ENCODE measurements at regions not wholly inside any gene's neighbourhood (a gene's known extent, or its start where the extent isn't known, plus 50 kb on each side); places are given as distances from the start of the nearest gene placed in this dataset.

DNA sequence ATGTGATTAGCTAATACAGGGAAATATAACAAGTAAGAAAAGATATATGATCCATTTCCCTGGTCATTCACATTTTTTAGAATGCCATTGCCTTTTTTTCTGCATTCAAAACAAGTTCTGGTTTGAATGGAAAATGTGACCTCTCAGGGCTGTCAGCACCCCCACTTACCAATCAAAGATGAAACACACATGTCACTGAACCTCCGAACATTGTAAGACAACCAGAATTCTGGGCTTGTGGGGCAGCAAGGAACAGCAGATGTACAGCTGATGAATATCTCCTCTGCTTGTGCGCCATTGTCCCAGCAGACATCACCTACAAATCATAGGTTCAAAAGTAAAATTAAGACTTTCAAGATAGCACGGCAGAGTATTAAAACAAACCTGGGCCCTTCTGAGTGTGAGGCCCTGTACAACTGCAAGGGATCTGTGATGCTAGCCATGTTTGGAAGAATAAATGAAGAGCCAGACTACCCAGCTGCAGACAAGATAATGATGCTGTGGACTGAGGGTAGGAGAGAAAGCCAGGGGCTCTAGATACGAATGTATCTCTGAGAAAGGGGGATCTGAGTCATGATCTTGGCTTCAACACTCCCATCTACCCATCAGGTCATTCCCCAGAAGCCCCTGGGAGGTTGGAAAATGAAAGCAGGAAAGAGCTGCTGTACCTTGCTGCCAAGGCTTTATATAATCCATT lies 108.7 kb upstream of the SERTAD2 start:
- no peak for TF ChIP-seq POLR2A (IDR thresholded peaks at IDR 0.05)
- no peak for TF ChIP-seq CTCF (IDR thresholded peaks at IDR 0.05)
- no peak for DNase-seq
- Histone ChIP-seq H3K27ac (no peak overlapping the region), H3K27me3 (no peaks in the 10 kb centered on the region), H3K9me3 (no peaks in the 10 kb centered on the region), H3K36me3 (no peaks in the 10 kb centered on the region), H3K4me1 (no peaks in the 10 kb centered on the region), H3K4me3 (no peak overlapping the region)
- intact Hi-C loops (cut with DNase I; ENCODE audit: low total_unique reads), result loop anchor here (10.0 kb wide), 1 partner anchor 108 kb away; the partner anchor contains the start of gene SERTAD2

DNA sequence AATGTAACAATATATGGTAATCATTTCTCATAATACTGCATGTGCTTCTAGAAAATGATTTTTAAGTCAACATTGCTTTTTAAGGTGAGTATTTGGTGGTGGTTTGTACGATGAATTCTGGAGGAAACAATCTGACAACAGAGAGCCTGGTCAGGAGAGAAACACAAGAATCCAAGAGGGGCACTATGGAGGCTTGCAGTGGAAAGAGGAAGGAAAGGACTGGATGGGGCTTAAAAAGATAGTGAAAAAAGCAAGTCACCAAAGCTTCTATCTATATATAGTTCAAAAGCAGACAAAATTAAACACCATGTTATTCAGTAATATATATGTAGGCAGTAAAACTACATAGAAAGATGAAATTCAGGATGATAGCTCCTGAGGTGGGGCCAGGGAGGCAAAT lies 109.4 kb upstream of the SERTAD2 start:
- intact Hi-C loops (cut with DNase I; ENCODE audit: low total_unique reads), result loop anchor here (10.0 kb wide), 1 partner anchor 108 kb away; the partner anchor contains the start of gene SERTAD2
- Histone ChIP-seq H3K9me3 (no peaks in the 10 kb centered on the region), H3K4me3 (no peak overlapping the region), H3K4me1 (no peaks in the 10 kb centered on the region), H3K27ac (no peak overlapping the region), H3K27me3 (no peaks in the 10 kb centered on the region), H3K36me3 (no peaks in the 10 kb centered on the region)
- TF ChIP-seq POLR2A (IDR thresholded peaks at IDR 0.05), result no peak
- no peak for TF ChIP-seq CTCF (IDR thresholded peaks at IDR 0.05)
- no peak for DNase-seq

DNA sequence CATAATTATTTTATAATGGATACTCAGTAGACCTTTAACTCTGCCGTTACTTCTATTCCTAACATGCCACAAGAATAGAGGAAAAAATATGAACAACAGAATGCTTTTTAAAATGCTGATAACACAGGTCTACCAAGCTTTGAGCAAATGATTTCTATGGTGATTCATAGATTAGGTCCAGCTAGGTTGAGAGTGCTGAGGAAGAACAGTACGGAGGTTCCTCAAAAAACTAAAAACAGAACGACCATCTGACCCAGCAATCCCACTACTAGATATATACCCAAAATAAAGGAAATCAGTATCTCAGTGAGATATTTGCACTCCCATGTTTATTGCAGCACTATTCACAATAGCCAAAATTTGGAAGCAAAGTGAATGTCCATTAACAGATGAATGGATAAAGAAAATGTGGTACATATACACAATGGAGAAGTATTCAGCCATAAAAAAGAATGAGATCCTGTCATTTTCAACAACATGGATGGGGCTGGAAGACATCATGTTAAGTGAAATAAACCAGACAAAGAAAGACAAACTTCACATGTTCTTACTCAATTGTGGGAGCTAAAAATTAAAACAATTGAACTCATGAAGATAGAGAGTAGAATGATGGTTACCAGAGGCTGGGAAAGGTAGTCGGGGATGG lies 111.6 kb upstream of the SERTAD2 start:
- peaks cover 0 to 4% of the 10 kb centered on the region in 2 donors for H3K4me1 ChIP-seq
- H3K27me3 ChIP-seq, result no peaks in the 10 kb centered on the region
- TF ChIP-seq POLR2A (IDR thresholded peaks at IDR 0.05) (no peak), CTCF (IDR thresholded peaks at IDR 0.05) (no peak)
- H3K9me3 ChIP-seq, result no peaks in the 10 kb centered on the region
- no peak for DNase-seq
- intact Hi-C loops (cut with DNase I; ENCODE audit: low total_unique reads), result loop anchor here (10.0 kb wide), 1 partner anchor 110 kb away; the partner anchor contains the start of gene SERTAD2
- H3K27ac ChIP-seq, result no peak overlapping the region
- no peak overlapping the region for H3K4me3 ChIP-seq
- H3K36me3 ChIP-seq, result no peaks in the 10 kb centered on the region

GRCh38 chr2:64766841-64767669 lies 113.3 kb upstream of the SERTAD2 start:
- TF ChIP-seq POLR2A (IDR thresholded peaks at IDR 0.05) (no peak), CTCF (IDR thresholded peaks at IDR 0.05) (no peak)
- Histone ChIP-seq H3K27ac (peak overlapping the region; percentile 99), H3K36me3 (no peaks in the 10 kb centered on the region), H3K27me3 (no peaks in the 10 kb centered on the region), H3K4me3 (peak overlapping the region; percentile 72 to 76), H3K4me1 (peaks cover 4 to 7% of the 10 kb centered on the region in 2 donors), H3K9me3 (no peaks in the 10 kb centered on the region)
- no peak for DNase-seq
- intact Hi-C loops (cut with DNase I; ENCODE audit: low total_unique reads), result loop anchor here (10.0 kb wide), 1 partner anchor 112 kb away; the partner anchor contains the start of gene SERTAD2
